HUES6 (cell line): ENCODE measurements at regions not wholly inside any gene's neighbourhood (a gene's known extent, or its start where the extent isn't known, plus 50 kb on each side); places are given as distances from the start of the nearest gene placed in this dataset.
"Not testable (repeated sequence)": the region's sequence is repeated elsewhere in the genome, so short reads cannot be mapped to it uniquely, and the experiment has no call there.

Experiments
- H3K27ac ChIP-seq: 2 replicates; pipeline ENCODE4 v1.7.0; 2013; ENCODE audit warnings: low read depth, mild to moderate bottlenecking, low read length, inconsistent platforms
- H3K27me3 ChIP-seq: 2 replicates; pipeline ENCODE4 v1.6.1; 2013; ENCODE audit warnings: low read length; ENCODE audit not compliant: control insufficient read depth, insufficient read depth
- H3K36me3 ChIP-seq: 2 replicates; pipeline ENCODE4 v1.6.1; 2013; ENCODE audit warnings: low read length; ENCODE audit not compliant: control insufficient read depth, insufficient read depth
- H3K4me1 ChIP-seq: 2 replicates; pipeline ENCODE4 v1.6.1; 2013; ENCODE audit warnings: low read length; ENCODE audit not compliant: control insufficient read depth, insufficient read depth
- H3K4me3 ChIP-seq: 2 replicates; pipeline ENCODE4 v1.5.1; 2013; ENCODE audit warnings: low read depth, low read length
- H3K9ac ChIP-seq: one replicate; pipeline ENCODE4 v1.6.1; 2013; ENCODE audit warnings: mild to moderate bottlenecking, low read length
- H3K9me3 ChIP-seq: 2 replicates; pipeline ENCODE4 v1.6.1; 2013; ENCODE audit warnings: low read depth, low read length; ENCODE audit not compliant: control insufficient read depth, insufficient read depth

DNA sequence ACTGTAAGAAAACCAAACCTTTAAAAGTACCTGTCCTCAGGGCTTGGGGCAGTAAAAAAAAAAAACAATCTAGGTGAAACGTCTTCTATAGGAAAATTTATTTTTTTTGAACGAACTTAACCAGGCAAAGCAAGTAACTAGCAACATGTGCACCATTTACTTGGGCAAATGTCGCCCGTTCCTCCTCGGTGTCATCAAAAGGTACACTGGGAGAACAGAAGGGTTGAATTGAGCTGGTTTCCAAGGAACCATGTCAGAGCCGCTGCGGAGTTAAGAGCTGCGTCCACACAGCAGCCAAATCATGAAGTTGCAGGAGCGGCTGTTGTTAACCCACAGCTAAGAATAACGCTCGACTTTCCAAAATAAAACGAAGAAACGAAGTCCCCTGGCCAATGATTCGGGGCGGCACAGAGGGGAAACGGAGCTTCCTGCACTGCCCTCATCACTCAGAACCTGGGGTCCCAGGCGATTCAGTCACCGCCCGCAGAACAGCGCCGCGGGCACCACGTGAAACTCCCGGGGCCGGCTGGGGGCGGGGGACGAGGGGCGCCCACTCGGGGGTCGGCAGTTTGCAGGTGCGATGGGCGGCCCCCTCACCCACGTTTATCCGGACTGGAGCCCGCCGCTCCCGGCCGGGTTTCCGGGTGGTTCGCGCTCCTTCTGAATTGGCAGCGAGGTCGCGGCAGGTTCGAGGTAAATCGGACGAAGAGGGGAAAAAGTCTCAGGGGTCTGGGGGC, 53.6 kb upstream of the PLGLB1 start:
- not testable (repeated sequence) for H3K27ac ChIP-seq, H3K9me3 ChIP-seq, H3K36me3 ChIP-seq, H3K4me1 ChIP-seq, H3K27me3 ChIP-seq
- H3K9ac ChIP-seq = peak overlapping the region; percentile 19
- peak overlapping the region; percentile 73 for H3K4me3 ChIP-seq

DNA sequence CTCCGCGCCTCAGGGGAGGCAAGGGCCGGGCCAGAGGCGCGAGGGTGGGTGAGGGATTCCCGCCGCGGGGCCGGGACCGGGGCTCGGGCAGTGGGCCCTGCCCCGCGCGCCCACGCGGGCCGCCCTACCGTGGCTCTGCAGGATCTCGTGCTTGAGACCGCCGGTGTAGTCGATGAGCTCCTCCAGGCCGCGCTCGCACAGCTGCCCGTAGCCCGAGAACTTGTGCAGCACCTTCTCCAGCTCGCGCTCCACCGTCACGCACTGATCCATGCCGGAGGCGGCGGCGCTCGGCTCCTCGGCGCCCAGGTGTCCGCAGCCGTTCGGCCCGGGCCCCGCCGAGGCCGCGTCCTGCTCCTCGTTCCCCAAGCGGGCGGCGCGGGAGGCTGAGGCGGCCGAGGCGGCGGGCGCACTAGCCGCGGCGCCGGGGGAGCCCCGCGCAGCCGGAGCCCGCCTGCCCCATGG, 54.2 kb upstream of the PLGLB1 start:
- not testable (repeated sequence) for H3K27ac ChIP-seq, H3K36me3 ChIP-seq, H3K4me1 ChIP-seq, H3K27me3 ChIP-seq, H3K9me3 ChIP-seq
- Histone ChIP-seq H3K9ac (peak overlapping the region; percentile 85), H3K4me3 (peak overlapping the region; percentile 73)

- H3K27me3 ChIP-seq, H3K9me3 ChIP-seq, H3K36me3 ChIP-seq, H3K4me1 ChIP-seq: not testable (repeated sequence)
- Histone ChIP-seq H3K4me3 (peak overlapping the region; percentile 73), H3K27ac (peak overlapping the region; percentile 77; the same call in 1 of the 2 replicates), H3K9ac (peak overlapping the region; percentile 87)
Measured at GRCh38 chr2:87076253-87077123, 54.8 kb upstream of the PLGLB1 start.

DNA sequence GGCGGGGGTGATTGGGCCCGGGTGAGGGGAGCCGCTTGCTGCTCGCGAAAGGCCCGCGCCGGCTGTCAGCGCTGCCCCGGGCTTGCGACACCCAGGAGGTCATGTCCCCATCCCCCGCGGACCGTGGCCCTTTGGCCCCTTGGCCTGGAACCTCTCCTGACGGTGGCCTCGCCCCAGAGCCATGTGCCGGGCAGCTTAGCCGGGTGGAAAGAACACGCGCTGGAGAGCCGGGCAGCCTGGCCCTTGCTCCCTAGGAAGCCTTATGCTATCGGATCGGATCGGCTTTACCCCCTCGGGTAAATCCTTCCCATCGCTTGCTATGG, 55.4 kb upstream of the PLGLB1 start:
- Histone ChIP-seq H3K9ac (peak overlapping the region; percentile 87), H3K4me3 (peak overlapping the region; percentile 73)
- H3K36me3 ChIP-seq, H3K27me3 ChIP-seq, H3K27ac ChIP-seq, H3K4me1 ChIP-seq, H3K9me3 ChIP-seq: not testable (repeated sequence)

DNA sequence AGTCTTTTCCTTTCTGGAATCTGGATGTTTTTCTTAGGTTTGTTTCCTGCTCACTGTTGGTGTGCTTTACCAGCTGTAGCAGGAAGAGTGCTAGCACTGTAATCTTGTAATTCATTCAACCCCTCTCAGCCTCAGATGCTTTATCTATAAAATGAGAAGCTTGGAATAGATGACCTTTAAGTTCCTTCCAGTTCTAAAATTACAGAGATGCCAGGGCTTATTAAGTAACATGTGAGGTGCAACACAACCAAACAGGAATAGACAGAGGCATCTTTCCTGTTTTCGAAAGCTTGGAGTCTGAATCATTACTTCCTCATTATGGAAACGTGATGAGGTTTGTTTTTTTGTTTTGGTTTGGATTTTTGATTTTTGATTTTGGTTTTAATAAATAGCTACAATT, 60.1 kb upstream of the PLGLB1 start:
- H3K27me3 ChIP-seq, H3K4me3 ChIP-seq, H3K27ac ChIP-seq, H3K36me3 ChIP-seq, H3K4me1 ChIP-seq, H3K9ac ChIP-seq, H3K9me3 ChIP-seq: not testable (repeated sequence)

DNA sequence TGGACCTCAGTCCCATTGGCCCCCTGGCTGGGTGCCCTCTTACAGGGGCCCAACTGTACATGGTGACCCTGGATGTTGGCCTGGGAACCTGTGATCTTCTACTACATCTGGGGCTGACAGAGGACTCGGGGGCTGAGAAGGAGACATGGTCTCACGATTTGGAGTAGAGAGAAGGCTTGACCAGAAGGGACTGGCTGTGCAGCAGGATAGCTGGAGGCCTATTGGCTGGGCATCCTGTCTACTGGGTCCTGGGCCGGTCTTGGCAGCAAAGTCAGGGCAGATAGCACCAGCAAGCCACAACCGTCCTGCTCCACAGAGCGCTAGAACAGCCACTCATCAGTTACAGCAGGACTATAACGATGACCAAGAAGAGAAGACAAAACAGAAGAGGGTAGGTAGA, 66.4 kb upstream of the PLGLB1 start:
- not testable (repeated sequence) for H3K27me3 ChIP-seq, H3K4me1 ChIP-seq, H3K9ac ChIP-seq, H3K4me3 ChIP-seq, H3K36me3 ChIP-seq, H3K27ac ChIP-seq, H3K9me3 ChIP-seq

- not testable (repeated sequence) for H3K27ac ChIP-seq, H3K9ac ChIP-seq
Measured at GRCh38 chr2:87089401-87089800, 67.8 kb upstream of the PLGLB1 start.

GRCh38 chr2:87093252-87093651, 71.6 kb upstream of the PLGLB1 start:
- not testable (repeated sequence) for H3K27ac ChIP-seq, H3K9me3 ChIP-seq, H3K4me3 ChIP-seq, H3K9ac ChIP-seq, H3K4me1 ChIP-seq, H3K27me3 ChIP-seq, H3K36me3 ChIP-seq

More at GRCh38 chr2:87089401-87089800, 67.8 kb upstream of the PLGLB1 start:
- not testable (repeated sequence) for H3K36me3 ChIP-seq, H3K27me3 ChIP-seq, H3K9me3 ChIP-seq, H3K4me1 ChIP-seq, H3K4me3 ChIP-seq

- H3K27ac ChIP-seq, H3K4me3 ChIP-seq, H3K27me3 ChIP-seq, H3K4me1 ChIP-seq, H3K9ac ChIP-seq, H3K9me3 ChIP-seq, H3K36me3 ChIP-seq: not testable (repeated sequence)
Measured at GRCh38 chr2:87093937-87094529, 72.4 kb upstream of the PLGLB1 start.

- not testable (repeated sequence) for H3K9me3 ChIP-seq, H3K27ac ChIP-seq, H3K36me3 ChIP-seq, H3K4me3 ChIP-seq, H3K27me3 ChIP-seq, H3K4me1 ChIP-seq, H3K9ac ChIP-seq
Measured at GRCh38 chr2:87095804-87096203, 74.2 kb upstream of the PLGLB1 start.

GRCh38 chr2:87128761-87129553, 107.3 kb upstream of the PLGLB1 start:
- not testable (repeated sequence) for H3K4me3 ChIP-seq, H3K27ac ChIP-seq, H3K9ac ChIP-seq, H3K4me1 ChIP-seq, H3K36me3 ChIP-seq, H3K9me3 ChIP-seq, H3K27me3 ChIP-seq
